Glutamatergic neuron (in vitro differentiated cells): ENCODE measurements at regions not wholly inside any gene's neighbourhood (a gene's known extent, or its start where the extent isn't known, plus 50 kb on each side); places are given as distances from the start of the nearest gene placed in this dataset.

Source experiments
- DNase-seq: peaks from one replicate; pipeline ENCODE4 v3.0.0; 2022
- H3K27ac Mint-ChIP-seq: one replicate; pipeline ENCODE4 v1.8.0; 2020; ENCODE audit warnings: mild to moderate bottlenecking, mixed read lengths, inconsistent platforms; ENCODE audit not compliant: unreplicated experiment
- H3K27me3 Mint-ChIP-seq: one replicate; pipeline ENCODE4 v1.8.0; 2020; ENCODE audit warnings: mild to moderate bottlenecking, moderate library complexity, mixed read lengths, inconsistent platforms; ENCODE audit not compliant: unreplicated experiment
- H3K36me3 Mint-ChIP-seq: one replicate; pipeline ENCODE4 v1.8.0; 2020; ENCODE audit warnings: mild to moderate bottlenecking, mixed read lengths, inconsistent platforms; ENCODE audit not compliant: unreplicated experiment
- H3K4me1 Mint-ChIP-seq: one replicate; pipeline ENCODE4 v1.8.0; 2020; ENCODE audit warnings: mild to moderate bottlenecking, low read depth, mixed read lengths, inconsistent platforms; ENCODE audit not compliant: unreplicated experiment
- H3K4me3 Mint-ChIP-seq: one replicate; pipeline ENCODE4 v1.8.0; 2020; ENCODE audit warnings: mild to moderate bottlenecking, mixed read lengths, inconsistent platforms; ENCODE audit not compliant: unreplicated experiment
- H3K9me3 Mint-ChIP-seq: one replicate; pipeline ENCODE4 v1.8.0; 2020; ENCODE audit warnings: mild to moderate bottlenecking, moderate library complexity, mixed read lengths, inconsistent platforms; ENCODE audit not compliant: unreplicated experiment
- TF ChIP-seq, protein P1 (sequence below): fragments of 200-600 bp; sonication (generic); IDR thresholded peaks from one replicate; pipeline ENCODE4 v1.5.0; 2021; ENCODE audit not compliant: partially characterized antibody, unreplicated experiment

DNA sequence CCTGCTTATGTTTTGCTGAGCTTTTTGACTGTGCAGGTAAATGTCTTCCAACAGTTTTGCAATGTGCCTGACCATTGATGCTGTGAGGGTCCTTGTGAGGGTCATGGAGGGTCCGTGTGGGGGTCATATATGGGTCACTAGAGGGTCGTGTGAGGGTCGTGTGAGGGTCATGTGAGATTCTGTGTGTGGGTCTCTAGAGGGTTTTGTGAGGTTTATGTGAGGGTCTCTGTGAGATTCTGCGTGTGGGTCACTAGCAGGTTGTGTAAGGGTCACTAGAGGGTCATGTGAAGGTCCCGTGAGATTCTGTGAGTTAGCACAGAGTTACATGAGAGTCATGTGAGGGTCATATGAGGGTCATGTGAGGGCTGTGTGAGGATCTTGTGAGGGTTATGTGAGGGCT, 263.9 kb upstream of the B3GAT1 start:
- H3K4me1 Mint-ChIP-seq = peaks cover 2% of the 10 kb centered on the region
- no peak overlapping the region for H3K27ac Mint-ChIP-seq
- no peaks in the 10 kb centered on the region for H3K27me3 Mint-ChIP-seq
- H3K36me3 Mint-ChIP-seq = peaks cover 1% of the 10 kb centered on the region
- H3K4me3 Mint-ChIP-seq = no peak overlapping the region
- peaks cover 3% of the 10 kb centered on the region for H3K9me3 Mint-ChIP-seq
- DNase-seq = no peak
- TF ChIP-seq, protein P1, sequence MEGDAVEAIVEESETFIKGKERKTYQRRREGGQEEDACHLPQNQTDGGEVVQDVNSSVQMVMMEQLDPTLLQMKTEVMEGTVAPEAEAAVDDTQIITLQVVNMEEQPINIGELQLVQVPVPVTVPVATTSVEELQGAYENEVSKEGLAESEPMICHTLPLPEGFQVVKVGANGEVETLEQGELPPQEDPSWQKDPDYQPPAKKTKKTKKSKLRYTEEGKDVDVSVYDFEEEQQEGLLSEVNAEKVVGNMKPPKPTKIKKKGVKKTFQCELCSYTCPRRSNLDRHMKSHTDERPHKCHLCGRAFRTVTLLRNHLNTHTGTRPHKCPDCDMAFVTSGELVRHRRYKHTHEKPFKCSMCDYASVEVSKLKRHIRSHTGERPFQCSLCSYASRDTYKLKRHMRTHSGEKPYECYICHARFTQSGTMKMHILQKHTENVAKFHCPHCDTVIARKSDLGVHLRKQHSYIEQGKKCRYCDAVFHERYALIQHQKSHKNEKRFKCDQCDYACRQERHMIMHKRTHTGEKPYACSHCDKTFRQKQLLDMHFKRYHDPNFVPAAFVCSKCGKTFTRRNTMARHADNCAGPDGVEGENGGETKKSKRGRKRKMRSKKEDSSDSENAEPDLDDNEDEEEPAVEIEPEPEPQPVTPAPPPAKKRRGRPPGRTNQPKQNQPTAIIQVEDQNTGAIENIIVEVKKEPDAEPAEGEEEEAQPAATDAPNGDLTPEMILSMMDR = no peak

DNA sequence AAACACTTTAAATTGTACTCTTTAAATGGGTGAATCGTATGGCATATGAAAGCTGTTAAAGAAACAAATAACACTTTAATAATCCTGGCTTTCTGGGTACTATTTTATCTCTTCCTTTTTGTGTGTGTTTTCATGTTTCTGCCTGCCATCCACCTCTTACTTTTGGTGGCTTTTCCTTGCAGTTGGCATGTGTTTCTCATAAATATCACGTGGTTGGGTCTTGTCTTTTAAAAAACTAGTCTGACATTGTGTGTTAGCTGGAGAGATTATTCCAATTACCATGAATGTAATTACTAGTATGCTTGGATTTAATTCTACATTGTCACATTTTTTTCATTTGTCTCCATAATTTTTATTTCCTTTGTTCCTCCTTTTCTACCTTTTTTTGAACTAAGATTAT, 262.9 kb upstream of the B3GAT1 start:
- peaks cover 4% of the 10 kb centered on the region for H3K4me1 Mint-ChIP-seq
- no peak overlapping the region for H3K4me3 Mint-ChIP-seq
- peaks cover 3% of the 10 kb centered on the region for H3K9me3 Mint-ChIP-seq
- peaks cover 2% of the 10 kb centered on the region for H3K27me3 Mint-ChIP-seq
- H3K27ac Mint-ChIP-seq = no peak overlapping the region
- H3K36me3 Mint-ChIP-seq = peaks cover 5% of the 10 kb centered on the region
- no peak for DNase-seq
- TF ChIP-seq, protein P1 = no peak

DNA sequence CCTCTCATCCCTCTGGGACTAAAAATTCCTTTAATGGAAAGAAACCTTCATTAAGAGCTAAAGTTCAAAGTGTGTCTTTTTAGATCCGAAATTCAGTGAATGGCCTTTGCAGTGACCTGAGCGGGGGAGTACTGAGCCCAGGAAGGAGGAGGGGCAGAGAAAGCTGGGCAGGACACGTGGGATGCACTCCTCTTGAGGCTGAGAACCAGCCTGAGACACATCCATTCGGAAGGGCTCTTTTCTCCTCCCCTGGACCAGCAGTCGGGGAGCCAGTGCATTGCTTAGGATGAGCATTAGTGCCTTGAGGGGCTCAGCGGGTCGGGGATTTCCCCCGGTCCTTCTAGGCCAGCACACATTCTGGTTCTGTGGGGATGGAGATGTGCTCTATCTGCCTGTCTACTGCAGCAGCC, 258.9 kb upstream of the B3GAT1 start:
- Mint-ChIP-seq H3K27me3 (peaks cover 4% of the 10 kb centered on the region), H3K36me3 (peaks cover 11% of the 10 kb centered on the region), H3K9me3 (peaks cover 6% of the 10 kb centered on the region), H3K4me1 (peaks cover 8% of the 10 kb centered on the region), H3K4me3 (no peak overlapping the region), H3K27ac (no peak overlapping the region)
- no peak for DNase-seq
- TF ChIP-seq, protein P1 = no peak

DNA sequence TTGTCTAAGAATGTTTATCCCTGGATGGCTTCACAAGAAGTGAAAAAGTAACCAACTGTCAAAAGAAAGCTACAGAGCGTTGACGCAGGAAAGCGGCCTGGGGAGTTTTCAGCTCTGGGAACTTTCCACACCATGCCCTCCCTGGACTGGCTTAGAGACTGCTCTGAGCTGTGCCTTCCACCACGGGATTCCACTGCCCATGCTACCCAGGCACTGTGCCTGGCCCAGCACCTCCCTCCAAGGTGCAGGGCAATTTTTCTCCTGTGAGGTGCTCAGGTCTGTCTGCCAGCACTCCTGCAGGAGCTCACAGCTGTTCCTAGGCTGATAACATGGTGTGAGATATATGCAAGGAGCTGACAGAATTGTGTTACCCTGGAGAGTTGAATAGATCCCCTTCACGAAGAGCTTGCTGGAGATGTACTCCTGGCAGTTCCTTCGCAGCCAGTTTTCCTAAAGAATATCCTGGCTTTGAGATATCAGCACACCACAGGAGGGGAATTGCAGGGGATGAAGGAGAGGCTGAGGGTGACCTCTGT, 258.3 kb upstream of the B3GAT1 start:
- Mint-ChIP-seq H3K36me3 (peaks cover 11% of the 10 kb centered on the region), H3K4me1 (peaks cover 8% of the 10 kb centered on the region), H3K27ac (no peak overlapping the region), H3K27me3 (peaks cover 4% of the 10 kb centered on the region), H3K4me3 (no peak overlapping the region), H3K9me3 (peaks cover 6% of the 10 kb centered on the region)
- no peak for DNase-seq
- TF ChIP-seq, protein P1 = no peak

DNA sequence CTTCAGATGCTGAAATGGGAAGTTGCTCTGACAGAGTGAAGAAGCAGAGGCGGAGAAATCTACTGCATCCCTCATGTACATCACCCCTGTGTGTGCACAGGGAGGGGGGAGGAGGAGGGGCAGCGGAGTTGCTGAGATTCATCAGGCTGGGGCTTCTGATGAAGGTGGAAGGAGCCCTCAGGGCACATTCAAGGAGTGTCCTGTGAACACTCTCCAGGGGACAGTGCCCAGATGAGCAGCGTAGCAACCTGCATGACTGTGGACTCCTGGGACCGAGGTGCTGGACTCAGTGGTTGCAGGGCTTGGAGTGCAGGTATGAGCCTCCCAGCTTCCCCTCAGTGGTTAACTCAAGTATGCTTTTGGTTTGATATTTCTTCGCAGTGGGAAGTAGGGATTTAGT, 257.8 kb upstream of the B3GAT1 start:
- Mint-ChIP-seq H3K27me3 (peaks cover 4% of the 10 kb centered on the region), H3K9me3 (peaks cover 6% of the 10 kb centered on the region)

More for the DNA sequence above, 257.8 kb upstream of the B3GAT1 start:
- DNase-seq = no peak
- Mint-ChIP-seq H3K4me1 (peaks cover 8% of the 10 kb centered on the region), H3K4me3 (no peak overlapping the region), H3K27ac (no peak overlapping the region), H3K36me3 (peaks cover 11% of the 10 kb centered on the region)
- TF ChIP-seq, protein P1 = no peak
